Renal pelvis (tissue), 1 donor: ENCODE measurements at regions not wholly inside any gene's neighbourhood (a gene's known extent, or its start where the extent isn't known, plus 50 kb on each side); places are given as distances from the start of the nearest gene placed in this dataset.

Source experiments
- DNase-seq: peaks from one replicate; pipeline ENCODE4 v3.0.0-alpha.2; 2013

GRCh38 chr10:3691482-3691881 lies 93.5 kb downstream of the KLF6 start:
- no peak for DNase-seq

- DNase-seq = no peak
Measured at GRCh38 chr10:3689871-3690510, 95.0 kb downstream of the KLF6 start.

GRCh38 chr10:3687510-3688081 lies 97.4 kb downstream of the KLF6 start:
- DNase-seq = no peak

GRCh38 chr10:3685384-3685783 lies 99.6 kb downstream of the KLF6 start:
- no peak for DNase-seq

GRCh38 chr10:3684891-3685290 lies 100.1 kb downstream of the KLF6 start:
- DNase-seq = no peak

- no peak for DNase-seq
Measured at GRCh38 chr10:3683560-3683959, 101.4 kb downstream of the KLF6 start.

- DNase-seq = no peak
Measured at GRCh38 chr10:3682745-3683144, 102.3 kb downstream of the KLF6 start.

- DNase-seq = no peak
Measured at GRCh38 chr10:3681642-3682554, 103.1 kb downstream of the KLF6 start.

- DNase-seq = no peak
Measured at GRCh38 chr10:3679950-3680629, 104.9 kb downstream of the KLF6 start.

- no peak for DNase-seq
Measured at GRCh38 chr10:3678629-3679227, 106.3 kb downstream of the KLF6 start.

GRCh38 chr10:3676564-3676963 lies 108.4 kb downstream of the KLF6 start:
- no peak for DNase-seq

GRCh38 chr10:3672220-3672619 lies 112.8 kb downstream of the KLF6 start:
- no peak for DNase-seq

GRCh38 chr10:3671386-3671955 lies 113.5 kb downstream of the KLF6 start:
- DNase-seq = no peak

- no peak for DNase-seq
Measured at GRCh38 chr10:3668966-3669330, 116.1 kb downstream of the KLF6 start.

GRCh38 chr10:3668276-3668965 lies 116.6 kb downstream of the KLF6 start:
- peak; percentile 29 for DNase-seq

- no peak for DNase-seq
Measured at GRCh38 chr10:3666525-3667302, 118.3 kb downstream of the KLF6 start.

- no peak for DNase-seq
Measured at GRCh38 chr10:3665316-3665908, 119.6 kb downstream of the KLF6 start.

GRCh38 chr10:3662775-3663174 lies 122.2 kb downstream of the KLF6 start:
- no peak for DNase-seq

GRCh38 chr10:3661271-3661670 lies 123.7 kb downstream of the KLF6 start:
- no peak for DNase-seq

- DNase-seq = no peak
Measured at GRCh38 chr10:3660753-3661152, 124.3 kb downstream of the KLF6 start.
